SK-N-SH treated with all-trans-retinoic acid at 6 μM for 48 hours (cell line): ENCODE measurements at regions not wholly inside any gene's neighbourhood (a gene's known extent, or its start where the extent isn't known, plus 50 kb on each side); places are given as distances from the start of the nearest gene placed in this dataset.
"Not testable (repeated sequence)": the region's sequence is repeated elsewhere in the genome, so short reads cannot be mapped to it uniquely, and the experiment has no call there.

Source experiments
- ESRRG ChIP-seq: fragments of 250-450 bp; sonication (Bioruptor Pico); IDR thresholded peaks from 2 replicates; pipeline ENCODE4 v1.6.1; 2021; ENCODE audit warnings: mild to moderate bottlenecking
- OSR1 ChIP-seq: fragments of 250-450 bp; sonication (Bioruptor Pico); IDR thresholded peaks from 2 replicates; pipeline ENCODE4 v1.8.0; 2022; ENCODE audit warnings: moderate library complexity, mild to moderate bottlenecking, inconsistent platforms
- POU6F1 ChIP-seq: fragments of 250-450 bp; sonication (Bioruptor Pico); IDR thresholded peaks from 2 replicates; pipeline ENCODE4 v1.8.0; 2021; ENCODE audit warnings: low read depth, mild to moderate bottlenecking, moderate library complexity, borderline replicate concordance
- TOX ChIP-seq: fragments of 250-450 bp; sonication (Bioruptor Pico); IDR thresholded peaks from 2 replicates; pipeline ENCODE4 v1.8.0; 2021; ENCODE audit warnings: mild to moderate bottlenecking, moderate library complexity, borderline replicate concordance
- ZNF70 ChIP-seq: fragments of 450-650 bp; formaldehyde crosslinking; IDR thresholded peaks from 2 replicates; pipeline ENCODE4 v1.5.0; 2020; ENCODE audit warnings: mild to moderate bottlenecking, moderate library complexity
- TF ChIP-seq, protein P1 (sequence below): fragments of 250-450 bp; sonication (Bioruptor Pico); IDR thresholded peaks from 2 replicates; pipeline ENCODE4 v1.5.1; 2021; ENCODE audit warnings: mild to moderate bottlenecking, moderate library complexity

- not testable (repeated sequence) for TF ChIP-seq OSR1 (CRISPR knock-in tag); ZNF70; TOX (CRISPR knock-in tag); POU6F1 (CRISPR knock-in tag); ESRRG (CRISPR knock-in tag)
- TF ChIP-seq, protein P1, sequence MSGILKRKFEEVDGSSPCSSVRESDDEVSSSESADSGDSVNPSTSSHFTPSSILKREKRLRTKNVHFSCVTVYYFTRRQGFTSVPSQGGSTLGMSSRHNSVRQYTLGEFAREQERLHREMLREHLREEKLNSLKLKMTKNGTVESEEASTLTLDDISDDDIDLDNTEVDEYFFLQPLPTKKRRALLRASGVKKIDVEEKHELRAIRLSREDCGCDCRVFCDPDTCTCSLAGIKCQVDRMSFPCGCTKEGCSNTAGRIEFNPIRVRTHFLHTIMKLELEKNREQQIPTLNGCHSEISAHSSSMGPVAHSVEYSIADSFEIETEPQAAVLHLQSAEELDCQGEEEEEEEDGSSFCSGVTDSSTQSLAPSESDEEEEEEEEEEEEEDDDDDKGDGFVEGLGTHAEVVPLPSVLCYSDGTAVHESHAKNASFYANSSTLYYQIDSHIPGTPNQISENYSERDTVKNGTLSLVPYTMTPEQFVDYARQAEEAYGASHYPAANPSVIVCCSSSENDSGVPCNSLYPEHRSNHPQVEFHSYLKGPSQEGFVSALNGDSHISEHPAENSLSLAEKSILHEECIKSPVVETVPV (CRISPR knock-in tag): not testable (repeated sequence)
Measured at GRCh38 chrX:128783139-128783538, 730.9 kb upstream of the ACTRT1 start.
